Right ventricle myocardium superior (tissue), 1 donor: ENCODE measurements at regions not wholly inside any gene's neighbourhood (a gene's known extent, or its start where the extent isn't known, plus 50 kb on each side); places are given as distances from the start of the nearest gene placed in this dataset.
"Not testable (repeated sequence)": the region's sequence is repeated elsewhere in the genome, so short reads cannot be mapped to it uniquely, and the experiment has no call there.

Experiments used
- ATAC-seq: fragments of 200-7000 bp; cut with Tn5 transposase; one replicate; pipeline ENCODE4 v1.9.1; 2020; ENCODE audit warnings: mild to moderate bottlenecking; ENCODE audit not compliant: poor library complexity
- DNase-seq: peaks from one replicate; pipeline ENCODE4 v3.0.0-alpha.2; 2020
- intact Hi-C: fragments of 100-400 bp; cut with DNase I; formaldehyde crosslinking; loops from one replicate; pipeline ENCODE4 v1.11.2; 2022
- donor health status: DM: no; HTN: yes; CAD: no; lungs with severe emphysema.

DNA sequence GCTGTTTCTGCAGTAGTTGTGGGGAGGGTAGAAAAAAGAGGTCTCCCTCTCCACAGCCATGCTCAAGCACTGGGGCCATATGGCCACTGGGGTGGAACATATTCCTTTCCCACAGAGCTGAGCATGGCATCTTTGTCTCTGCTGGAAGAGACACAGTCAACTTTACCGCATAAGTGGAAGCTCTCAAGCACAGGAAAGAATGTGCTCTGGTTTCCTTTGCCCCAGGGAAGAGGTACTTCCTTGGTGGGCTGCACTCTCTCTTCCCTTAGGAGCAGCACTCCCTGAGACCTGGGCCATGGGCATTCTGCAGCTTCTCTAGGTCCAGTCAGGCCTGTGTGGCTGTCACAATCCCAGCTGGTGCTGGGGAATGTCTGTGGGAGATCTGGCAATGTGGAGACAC is 168.5 kb upstream of the ACTBL2 start:
- ATAC-seq (no peak), DNase-seq (no peak)
- intact Hi-C loops: no loop called here

DNA sequence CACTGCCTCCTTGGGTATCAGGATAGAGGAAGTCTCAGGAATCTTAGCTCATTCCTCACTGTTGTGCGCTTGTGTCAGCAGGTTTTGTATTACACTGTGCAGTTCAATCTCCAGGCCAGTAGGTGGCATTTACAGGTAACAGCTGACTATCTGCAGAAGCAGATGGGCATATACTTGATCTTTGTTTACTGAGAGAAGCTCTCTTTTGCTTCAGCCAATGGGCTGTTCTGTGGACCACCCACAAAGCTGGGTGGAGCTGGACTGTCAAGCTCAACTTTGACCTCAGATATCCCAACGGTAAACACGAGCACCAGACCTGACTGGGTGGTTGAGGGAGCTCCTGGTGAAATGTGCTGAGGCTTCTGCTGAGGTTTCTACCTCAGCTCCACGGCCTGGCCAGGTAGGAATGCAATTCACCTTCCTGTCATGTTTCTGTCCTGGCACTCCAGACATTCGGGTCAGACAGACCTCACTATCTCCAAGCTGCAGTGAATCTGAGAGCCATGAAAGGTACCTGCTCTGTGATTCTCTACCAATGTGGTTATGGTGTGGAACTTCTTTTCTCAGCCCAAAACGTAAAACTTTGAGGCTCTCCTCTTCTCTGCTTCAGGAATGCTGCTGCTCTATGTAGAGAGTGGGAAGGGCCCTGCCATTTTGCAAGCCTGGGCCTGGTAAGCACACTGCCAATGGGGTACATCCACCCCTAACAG is 167.9 kb upstream of the ACTBL2 start:
- intact Hi-C loops: no loop called here
- ATAC-seq (peak; percentile 34), DNase-seq (no peak)

DNA sequence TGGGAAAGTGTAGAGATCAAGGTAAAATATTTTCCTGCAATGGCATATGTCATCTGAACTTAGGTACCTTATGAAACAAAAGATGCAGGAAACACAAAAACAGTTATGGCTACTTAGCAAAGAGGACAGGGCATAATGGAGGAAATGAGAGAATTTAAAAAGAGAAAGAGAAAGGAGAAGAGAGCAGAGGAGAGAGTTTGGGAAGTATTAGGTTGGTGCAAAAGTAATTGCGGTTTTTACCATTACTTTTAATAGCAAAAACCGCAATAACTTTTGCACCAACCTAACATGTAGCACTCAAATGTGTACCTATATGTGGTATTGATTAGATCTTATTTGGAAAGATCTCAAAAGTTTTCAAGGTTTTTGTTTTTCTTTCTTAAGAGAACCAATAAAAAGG is 160.1 kb upstream of the ACTBL2 start:
- DNase-seq (no peak), ATAC-seq (no peak)
- intact Hi-C loops: no loop called here

DNA sequence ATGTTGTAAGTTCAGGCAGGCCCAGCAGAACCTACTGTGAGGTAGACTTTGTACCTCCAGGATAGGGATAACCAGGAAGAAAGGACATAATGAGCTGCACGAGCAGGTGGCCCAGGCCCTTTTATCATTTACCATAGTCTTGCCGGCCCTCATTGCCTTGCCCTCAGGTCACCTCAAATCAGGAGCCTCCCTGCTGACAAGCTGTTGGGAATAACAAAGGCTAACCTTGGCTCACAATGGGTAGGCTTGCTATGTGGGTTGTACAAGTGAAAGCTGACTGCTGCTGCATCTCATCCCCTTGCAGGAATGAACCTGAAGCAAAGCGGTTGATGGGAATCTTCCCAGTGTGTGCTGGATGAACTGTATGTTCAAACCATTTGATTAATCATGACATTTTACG is 159.5 kb upstream of the ACTBL2 start:
- ATAC-seq: no peak
- DNase-seq: no peak
- intact Hi-C loops: no loop called here

DNA sequence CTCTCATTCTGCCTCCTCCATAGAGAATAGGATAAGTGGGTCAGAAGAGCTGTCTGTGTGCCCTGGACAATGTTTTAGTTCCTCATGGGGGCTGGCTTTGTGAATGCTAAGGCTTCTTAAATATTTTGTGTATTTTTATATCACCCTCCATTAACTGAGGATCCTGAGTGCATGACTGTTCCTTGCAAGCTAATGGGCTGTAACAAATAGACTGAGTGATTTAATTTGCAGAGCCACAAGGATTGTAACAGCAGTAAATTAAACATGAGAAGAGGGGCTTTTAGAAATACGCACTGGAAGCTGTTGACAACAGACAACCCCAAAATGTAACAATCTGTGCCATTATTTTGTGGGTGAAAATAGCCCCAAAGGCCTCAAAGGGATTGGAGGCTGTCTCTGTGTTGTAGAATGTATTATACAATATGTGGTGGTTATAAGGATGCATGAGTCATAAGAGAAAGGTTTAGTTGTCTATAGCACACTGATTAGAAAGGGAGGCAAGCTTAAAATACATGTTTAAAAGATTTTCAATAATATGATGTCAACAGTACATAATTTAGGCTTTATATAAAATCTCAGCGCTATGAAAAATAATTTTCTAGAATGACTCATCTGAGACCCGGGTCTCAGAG is 152.7 kb upstream of the ACTBL2 start:
- ATAC-seq: no peak
- intact Hi-C loops: no loop called here
- DNase-seq: no peak

DNA sequence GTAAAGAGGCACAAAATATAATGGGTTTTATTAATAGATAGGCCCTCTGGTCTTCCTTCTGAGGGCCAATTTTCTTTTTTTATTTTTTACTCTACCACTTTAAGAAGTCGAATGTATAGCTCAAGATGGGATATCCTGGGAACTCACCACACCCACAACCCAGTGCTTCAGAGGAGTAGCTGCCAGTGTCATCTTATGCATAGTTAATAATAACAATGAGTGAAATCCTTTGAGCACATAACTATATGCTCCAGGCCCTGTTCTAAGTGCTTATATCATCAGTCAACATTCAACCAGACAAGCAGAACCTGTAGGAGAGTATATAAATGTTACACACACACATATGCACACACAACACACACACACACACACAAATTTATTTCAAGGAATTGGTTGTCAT is 150.3 kb upstream of the ACTBL2 start:
- no peak for ATAC-seq
- DNase-seq: no peak
- intact Hi-C loops: no loop called here

DNA sequence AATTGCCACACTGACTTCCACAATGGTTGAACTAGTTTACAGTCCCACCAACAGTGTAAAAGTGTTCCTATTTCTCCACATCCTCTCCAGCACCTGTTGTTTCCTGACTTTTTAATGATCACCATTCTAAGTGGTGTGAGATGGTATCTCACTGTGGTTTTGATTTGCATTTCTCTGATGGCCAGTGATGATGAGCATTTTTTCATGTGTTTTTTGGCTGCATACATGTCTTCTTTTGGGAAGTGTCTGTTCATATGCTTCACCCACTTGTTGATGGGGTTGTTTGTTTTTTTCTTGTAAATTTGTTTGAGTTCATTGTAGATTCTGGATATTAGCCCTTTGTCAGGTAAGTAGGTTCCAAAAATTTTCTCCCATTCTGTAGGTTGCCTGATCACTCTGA is 148.5 kb upstream of the ACTBL2 start:
- DNase-seq, ATAC-seq, intact Hi-C loops: not testable (repeated sequence)

DNA sequence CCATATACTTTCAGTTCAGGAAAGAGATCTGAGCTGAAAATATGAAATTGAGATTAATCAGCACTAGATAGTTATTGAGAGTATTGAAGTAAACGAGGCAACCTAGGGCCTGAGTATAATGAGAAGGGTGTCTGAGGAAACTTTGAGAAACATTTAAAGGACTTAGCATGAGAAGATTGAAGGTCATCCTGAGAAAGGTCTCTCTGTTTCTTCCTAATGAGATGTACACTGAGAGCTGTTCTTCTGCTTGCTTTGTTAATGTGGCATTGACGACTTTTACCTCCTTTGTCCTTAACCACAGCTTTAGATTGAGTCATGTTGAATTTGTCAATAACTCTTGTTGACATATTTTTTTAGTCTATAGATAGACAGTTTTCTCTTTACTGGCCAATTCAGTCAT is 145.1 kb upstream of the ACTBL2 start:
- DNase-seq: no peak
- ATAC-seq: no peak
- intact Hi-C loops: no loop called here

DNA sequence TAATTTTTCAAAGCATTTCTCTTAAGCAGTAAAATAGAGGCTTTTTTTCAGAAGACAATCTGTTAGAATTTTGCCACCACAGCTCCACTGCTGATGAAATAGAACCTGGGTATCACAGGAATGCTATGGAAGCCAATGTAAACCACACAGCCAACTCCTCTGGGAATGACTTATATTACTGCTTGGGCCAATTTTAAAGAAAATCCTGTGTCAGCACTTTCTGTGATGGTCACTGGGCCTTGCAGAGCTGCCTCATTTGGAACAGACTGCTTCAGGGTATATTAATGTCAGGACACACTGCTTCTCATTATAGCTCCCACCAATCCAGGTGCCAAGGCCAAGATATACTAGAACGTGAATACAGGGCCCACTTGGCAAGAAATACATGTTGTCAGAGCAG is 144.1 kb upstream of the ACTBL2 start:
- ATAC-seq: no peak
- intact Hi-C loops: no loop called here
- DNase-seq: no peak

DNA sequence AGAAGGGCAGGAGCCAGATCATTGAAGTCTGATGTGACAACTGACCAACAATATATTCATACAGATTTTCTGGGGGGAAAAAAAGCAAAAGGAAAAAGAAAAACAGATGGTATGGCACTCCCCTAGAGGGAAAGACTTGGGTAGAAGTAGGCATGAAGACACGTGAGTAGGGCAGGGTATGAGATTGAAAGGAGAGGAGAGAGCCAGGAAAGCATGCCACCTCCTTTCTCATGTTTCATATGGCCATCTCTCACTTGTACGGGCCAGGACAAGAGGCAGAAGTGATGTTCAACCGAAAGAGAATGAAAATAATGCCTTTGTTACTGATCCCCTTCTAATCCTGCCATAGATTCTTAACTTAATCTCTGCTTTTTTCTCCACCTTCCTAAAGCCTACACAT is 139.0 kb upstream of the ACTBL2 start:
- intact Hi-C loops: no loop called here
- ATAC-seq: no peak
- no peak for DNase-seq

DNA sequence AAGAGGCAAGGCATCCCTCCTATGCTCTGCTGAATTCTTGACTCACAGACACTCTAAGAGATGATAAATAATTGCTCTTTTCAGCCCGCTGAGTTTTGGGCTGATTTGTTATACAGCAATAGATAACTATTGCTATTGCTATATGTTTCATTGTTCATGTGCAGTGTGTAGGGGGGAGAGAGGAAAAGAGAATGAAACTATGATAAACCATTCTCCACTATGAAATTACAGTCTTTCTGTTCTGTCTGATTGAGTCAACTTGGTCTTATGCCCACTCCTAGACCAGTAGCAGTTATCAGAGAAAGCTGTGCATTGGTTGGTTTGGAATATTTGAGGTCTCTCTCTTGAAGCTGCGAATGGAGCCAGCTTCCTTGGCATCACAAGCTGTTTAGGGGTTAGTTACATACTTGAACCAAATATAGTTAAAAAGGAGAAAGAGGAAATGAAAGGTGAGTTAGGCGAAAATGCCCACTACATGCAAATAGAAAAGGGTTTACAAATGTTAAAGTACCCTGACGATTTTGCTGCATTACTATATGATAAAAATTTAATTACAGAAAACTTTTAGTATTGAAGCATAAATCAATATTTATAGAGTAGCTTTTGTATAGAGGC is 136.3 kb upstream of the ACTBL2 start:
- DNase-seq: no peak
- intact Hi-C loops: no loop called here
- no peak for ATAC-seq

DNA sequence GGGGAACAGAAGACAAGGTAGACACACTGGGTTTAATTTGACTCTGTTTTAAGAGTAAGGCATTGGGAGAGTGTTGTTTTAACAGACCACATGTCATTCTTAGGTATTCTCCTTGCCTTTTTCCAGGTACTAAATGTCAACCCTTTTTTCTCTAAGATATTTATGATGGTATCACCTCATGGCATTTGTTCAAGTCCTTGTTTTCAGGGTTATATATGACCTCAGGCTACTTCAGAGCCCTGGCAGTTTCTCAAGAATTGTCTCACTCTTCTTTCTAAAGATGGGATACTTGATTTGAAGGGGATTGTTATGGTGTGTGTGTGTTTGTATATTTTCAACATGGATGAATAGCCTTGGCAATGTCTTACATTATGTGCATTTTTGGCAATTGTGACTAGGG is 131.1 kb upstream of the ACTBL2 start:
- DNase-seq: no peak
- intact Hi-C loops: no loop called here
- no peak for ATAC-seq

DNA sequence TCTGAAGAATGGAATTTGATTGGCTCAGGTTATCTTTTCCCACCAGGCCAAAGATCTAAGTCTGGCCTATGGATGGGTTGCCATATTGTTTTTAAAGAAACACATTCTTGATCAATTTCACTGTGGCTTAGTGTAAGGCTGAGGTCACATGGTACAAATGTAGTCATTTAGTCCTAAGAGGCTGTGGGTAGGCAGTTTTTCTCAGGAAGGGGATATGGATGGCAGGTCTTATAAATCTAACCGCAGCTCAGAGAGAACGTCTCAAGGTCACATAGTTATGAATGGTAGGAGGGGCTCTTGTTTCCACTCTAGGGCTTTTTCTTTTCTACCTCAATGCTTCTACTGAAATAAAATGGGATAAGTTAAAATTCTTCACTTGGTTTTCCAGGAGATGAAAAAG is 128.6 kb upstream of the ACTBL2 start:
- ATAC-seq (no peak), DNase-seq (no peak)
- intact Hi-C loops: no loop called here

DNA sequence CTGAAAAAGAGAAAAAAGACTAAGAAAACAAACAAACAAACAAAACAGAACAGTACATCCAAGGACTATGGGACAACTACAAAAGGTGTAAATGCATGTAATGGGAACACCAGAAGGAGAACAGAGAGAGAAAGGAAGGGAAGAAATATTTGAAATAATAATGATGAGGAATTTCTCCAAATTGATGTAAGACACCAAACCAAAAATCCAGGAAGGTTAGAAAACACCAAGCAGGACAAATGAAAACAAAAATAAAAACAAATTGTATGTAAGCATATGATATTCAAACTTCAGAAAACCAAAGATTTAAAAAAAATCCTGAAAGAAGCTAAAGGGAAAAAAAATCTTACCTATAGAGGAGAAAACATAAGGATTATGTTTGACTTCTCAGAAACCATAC is 125.9 kb upstream of the ACTBL2 start:
- DNase-seq: no peak
- intact Hi-C loops: no loop called here
- no peak for ATAC-seq

DNA sequence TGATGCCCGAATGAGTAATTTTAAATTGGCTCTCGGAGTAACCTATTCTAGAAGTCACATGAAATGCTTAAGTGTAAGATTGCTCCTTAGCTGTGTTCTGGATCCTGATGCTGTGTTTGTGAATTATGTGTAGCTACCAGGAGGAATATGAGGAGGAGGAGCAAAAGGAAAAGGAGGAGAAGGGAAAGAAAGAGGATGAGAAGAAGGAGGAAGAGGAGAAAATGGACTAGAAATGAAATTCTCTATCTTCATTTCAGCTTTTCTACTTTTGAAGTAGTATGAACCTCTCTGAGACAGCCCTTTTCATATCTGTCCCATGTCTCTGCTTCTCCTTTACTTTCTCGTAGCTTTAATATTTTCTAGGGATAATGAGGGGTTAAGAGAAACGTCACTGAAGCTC is 119.4 kb upstream of the ACTBL2 start:
- intact Hi-C loops: no loop called here
- ATAC-seq: no peak
- no peak for DNase-seq

DNA sequence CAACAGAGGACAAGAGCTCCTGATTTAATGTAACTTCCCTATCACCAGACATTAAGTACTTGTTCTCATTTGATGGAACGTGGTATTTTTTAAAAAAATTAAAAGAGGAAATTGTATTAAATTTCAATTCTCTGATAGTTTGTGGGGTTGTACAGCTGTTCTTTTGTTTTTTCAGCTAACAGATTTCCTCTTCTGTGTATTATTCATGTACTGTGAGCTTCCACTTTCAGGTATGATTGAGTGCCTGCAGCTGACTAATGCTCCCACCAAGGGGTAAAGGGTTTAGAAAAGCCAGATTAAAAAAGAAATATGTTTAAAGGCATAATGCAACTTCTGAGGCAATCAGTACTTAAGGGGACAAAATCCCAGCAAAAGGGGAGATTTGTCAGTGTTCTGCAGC is 117.7 kb upstream of the ACTBL2 start:
- intact Hi-C loops: no loop called here
- no peak for ATAC-seq

DNA sequence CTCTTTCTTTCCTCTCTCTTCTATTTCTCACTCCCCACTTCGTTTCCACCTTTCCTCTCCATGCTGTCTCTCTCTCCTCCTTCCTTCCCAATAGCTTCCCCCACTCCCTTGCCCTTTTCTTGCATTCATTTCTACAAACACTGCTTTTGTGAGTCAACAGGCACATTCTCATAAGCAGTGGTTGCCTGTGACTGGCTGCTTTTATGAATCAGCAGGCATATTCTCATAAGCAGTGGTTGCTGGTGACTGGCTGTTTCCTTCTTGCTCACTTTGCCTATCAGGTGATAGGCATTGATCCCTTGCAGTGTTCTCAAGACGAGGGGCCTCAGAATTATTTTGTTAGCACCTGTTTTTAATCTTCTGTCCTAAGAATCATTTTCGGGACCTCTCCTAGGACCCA is 116.1 kb upstream of the ACTBL2 start:
- no peak for DNase-seq
- intact Hi-C loops: no loop called here
- ATAC-seq: no peak

More for the DNA sequence above, 117.7 kb upstream of the ACTBL2 start:
- DNase-seq: no peak

DNA sequence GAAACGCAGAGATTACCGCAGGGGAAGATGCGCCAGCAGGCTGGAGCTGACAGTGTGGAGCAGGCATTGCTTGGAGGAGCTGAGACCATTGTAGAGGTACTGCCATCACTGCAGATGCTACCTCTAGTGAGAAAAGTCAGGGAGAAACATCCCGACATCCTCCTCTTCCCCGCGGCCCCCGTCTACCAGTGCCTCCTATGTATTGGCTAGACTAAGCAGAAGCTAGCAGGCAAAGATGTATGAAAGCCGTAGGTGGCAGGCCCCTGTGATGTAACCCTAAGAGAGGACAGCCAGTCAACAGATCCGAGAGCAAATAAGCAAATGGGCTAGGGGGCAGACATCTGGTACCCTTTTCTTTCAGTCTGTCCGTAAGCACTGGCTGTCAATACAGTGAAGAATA is 115.5 kb upstream of the ACTBL2 start:
- ATAC-seq: no peak
- DNase-seq: no peak
- intact Hi-C loops: no loop called here

DNA sequence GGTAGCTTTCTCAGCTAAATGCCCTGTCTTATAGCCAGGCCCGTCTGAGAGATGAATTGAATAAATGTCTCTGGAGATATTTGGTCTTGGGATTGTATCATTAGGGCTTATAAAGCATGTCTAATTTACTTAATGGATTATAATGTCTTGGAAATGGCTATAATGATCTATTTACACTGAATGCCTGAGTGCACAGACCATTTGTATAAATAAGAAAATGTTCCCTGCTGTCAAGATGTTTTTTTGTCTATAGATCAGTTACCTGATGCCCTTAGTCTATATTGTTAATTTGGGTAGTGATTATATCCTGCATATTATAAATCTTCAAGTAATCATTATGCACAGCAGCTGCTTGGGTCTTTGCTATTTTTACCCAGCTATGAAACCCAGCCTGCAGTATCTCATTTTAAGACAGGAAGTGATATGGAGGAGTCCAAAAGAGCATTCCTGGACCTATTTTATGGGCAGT is 112.9 kb upstream of the ACTBL2 start:
- ATAC-seq (no peak), DNase-seq (no peak)
- intact Hi-C loops: no loop called here

DNA sequence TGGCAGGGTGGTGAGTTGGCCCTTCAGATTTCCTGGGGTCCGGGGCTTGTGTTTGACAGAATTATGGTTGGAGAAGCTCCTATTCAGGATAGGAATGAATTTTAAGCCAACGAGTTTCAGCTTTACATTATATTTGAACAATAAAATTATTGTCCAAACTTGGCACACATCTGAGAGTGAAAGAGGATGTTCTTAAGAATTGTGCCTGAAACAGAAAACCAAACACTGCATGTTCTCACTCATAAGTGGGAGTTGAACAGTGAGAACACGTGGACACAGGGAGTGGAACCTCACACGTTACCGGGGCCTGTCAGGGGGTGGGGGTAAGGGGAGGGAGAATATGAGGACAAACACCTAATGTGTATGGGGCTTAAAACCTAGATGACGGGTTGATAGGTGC is 111.8 kb upstream of the ACTBL2 start:
- intact Hi-C loops: no loop called here
- DNase-seq (no peak), ATAC-seq (no peak)
